HepG2 (cell line): ENCODE measurements at regions not wholly inside any gene's neighbourhood (a gene's known extent, or its start where the extent isn't known, plus 50 kb on each side); places are given as distances from the start of the nearest gene placed in this dataset.

Experiments used
- CTCF ChIP-seq: sonication (generic); formaldehyde crosslinking; IDR thresholded peaks from 2 replicates; pipeline ENCODE4 v1.5.0; 2020; ENCODE audit warnings: mild to moderate bottlenecking, missing genetic modification reagents, moderate library complexity
- DNMT1 ChIP-seq: sonication (generic); formaldehyde crosslinking; IDR thresholded peaks from 2 replicates; pipeline ENCODE4 v1.5.1; 2020; ENCODE audit warnings: mild to moderate bottlenecking, missing genetic modification reagents
- ZNF280D ChIP-seq: sonication (generic); formaldehyde crosslinking; IDR thresholded peaks from 2 replicates; pipeline ENCODE4 v1.5.1; 2020; ENCODE audit warnings: mild to moderate bottlenecking, missing genetic modification reagents

- no peak for TF ChIP-seq CTCF (CRISPR knock-in tag)
- no peak for TF ChIP-seq ZNF280D (CRISPR knock-in tag)
- no peak for TF ChIP-seq DNMT1
Measured at GRCh38 chr3:3619815-3620214, 179.4 kb upstream of the LRRN1 start.
